ENCODE measurements at regions not wholly inside any gene's neighbourhood (a gene's known extent, or its start where the extent isn't known, plus 50 kb on each side); places are given as distances from the start of the nearest gene placed in this dataset. TPM values are rescaled to one million over a fixed set of nuclear protein-coding genes. Genes with fewer than 3 reads are reported as not detected.
A peak's percentile ranks its signal among the peaks of the same experiment; 100 is the strongest.

DNA sequence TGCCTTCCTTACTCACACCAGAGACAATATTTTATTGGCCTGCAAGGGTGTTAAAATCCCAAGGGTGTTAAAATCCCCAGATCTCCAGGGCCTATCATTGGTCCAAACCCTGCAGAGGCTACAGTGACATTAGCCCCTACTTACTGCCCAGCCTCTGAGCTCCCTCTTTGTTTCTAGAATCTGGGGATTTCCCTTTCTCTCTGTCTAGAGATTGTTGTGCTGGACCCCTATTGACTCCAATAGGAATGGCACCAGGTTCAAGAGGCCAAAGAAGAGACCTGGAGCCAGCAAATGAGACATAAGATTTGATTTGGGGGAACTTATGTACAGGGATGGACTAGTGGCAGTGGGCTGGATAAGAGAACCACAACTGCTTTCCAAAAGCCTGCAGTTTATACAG is 53.3 kb upstream of the ZBED3 start:
- no peaks in the 10 kb centered on the region for H3K27me3 ChIP-seq (ENCODE audit: control insufficient read depth, insufficient read depth, low read length)
- no peak for DNase-seq (ENCODE audit: low read depth in 4 of 6, low spot score in 6 of 6)
- H3K36me3 ChIP-seq (ENCODE audit: control insufficient read depth, insufficient read depth, low read length) = no peaks in the 10 kb centered on the region
- no peak overlapping the region for H3K27ac ChIP-seq (ENCODE audit: low read depth, low read length)
- no peaks in the 10 kb centered on the region for H3K9me3 ChIP-seq (ENCODE audit: control insufficient read depth, insufficient read depth, low read length)
- H3K4me3 ChIP-seq (ENCODE audit: low read depth, low read length) = no peak overlapping the region
- H3K4me1 ChIP-seq (ENCODE audit: control insufficient read depth, insufficient read depth, low read length) = no peaks in the 10 kb centered on the region

DNA sequence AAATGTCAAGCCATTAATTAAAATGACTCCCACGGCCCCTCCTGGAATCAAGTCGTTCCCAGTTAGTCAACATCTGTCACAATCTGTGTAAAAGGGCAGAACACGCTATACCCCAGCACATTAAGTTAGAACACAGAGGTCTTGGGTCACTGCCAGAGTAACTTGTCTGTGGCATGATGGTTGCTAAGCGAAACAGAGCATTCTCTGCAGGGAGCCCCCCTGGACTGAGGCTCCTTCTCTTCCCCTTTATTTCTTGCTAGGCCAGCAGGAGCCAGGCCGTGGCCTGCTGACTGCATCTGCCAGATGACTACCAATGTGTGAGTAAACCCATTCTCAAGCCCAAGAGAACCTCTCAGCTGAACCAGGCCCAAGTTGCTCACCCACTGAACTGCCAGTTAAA is 51.9 kb upstream of the ZBED3 start:
- WGBS (ENCODE audit: insufficient coverage) = 46% methylated on average over 2 of the region's 5 CpGs
- no peaks in the 10 kb centered on the region for H3K36me3 ChIP-seq (ENCODE audit: control insufficient read depth, insufficient read depth, low read length)
- H3K4me3 ChIP-seq (ENCODE audit: low read depth, low read length) = no peak overlapping the region
- H3K9me3 ChIP-seq (ENCODE audit: control insufficient read depth, insufficient read depth, low read length) = no peaks in the 10 kb centered on the region
- no peaks in the 10 kb centered on the region for H3K27me3 ChIP-seq (ENCODE audit: control insufficient read depth, insufficient read depth, low read length)
- H3K27ac ChIP-seq (ENCODE audit: low read depth, low read length) = no peak overlapping the region
- peak in 5 of 6 donors; percentile 48 to 90 (median 54) for DNase-seq (ENCODE audit: low read depth in 4 of 6, low spot score in 6 of 6)
- H3K4me1 ChIP-seq (ENCODE audit: control insufficient read depth, insufficient read depth, low read length) = no peaks in the 10 kb centered on the region

Small RNA genes in the stretch of these regions (small RNA-seq; reads per million reads assigned to genes)
- gene HMGB1P35 (ENCODE audit: low replicate concordance) = not detected
